GM19023 (cell line): ENCODE measurements at regions not wholly inside any gene's neighbourhood (a gene's known extent, or its start where the extent isn't known, plus 50 kb on each side); places are given as distances from the start of the nearest gene placed in this dataset.

ENCODE experiments used
- ATAC-seq: cut with Tn5 transposase; IDR thresholded peaks from one replicate; pipeline ENCODE4 v1.9.1; 2021; ENCODE audit warnings: mild to moderate bottlenecking, moderate library complexity; ENCODE audit not compliant: unreplicated experiment

- ATAC-seq = no peak
Measured at GRCh38 chr11:41955635-41956400, 496.4 kb upstream of the LRRC4C start.

DNA sequence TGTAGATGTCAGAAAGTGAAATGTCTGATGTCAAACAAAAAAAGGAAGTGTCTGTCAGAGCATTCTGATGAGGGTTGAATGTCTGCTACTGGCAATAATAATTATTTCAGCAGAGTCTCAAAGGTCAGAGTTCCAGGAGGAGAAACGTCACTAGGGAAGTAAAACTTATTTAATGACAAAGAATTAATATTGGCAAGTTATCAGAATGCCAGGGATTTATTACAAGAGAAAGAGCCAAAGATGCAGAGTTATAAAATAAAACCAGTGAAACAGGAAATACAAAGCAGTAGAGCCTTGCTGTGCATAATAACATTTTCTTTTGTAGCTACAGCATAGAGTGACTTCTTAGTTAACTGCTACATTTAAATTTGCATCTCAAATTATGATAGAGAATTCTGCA lies 504.0 kb upstream of the LRRC4C start:
- ATAC-seq = no peak

GRCh38 chr11:41970681-41971080 lies 511.2 kb upstream of the LRRC4C start:
- ATAC-seq = no peak

DNA sequence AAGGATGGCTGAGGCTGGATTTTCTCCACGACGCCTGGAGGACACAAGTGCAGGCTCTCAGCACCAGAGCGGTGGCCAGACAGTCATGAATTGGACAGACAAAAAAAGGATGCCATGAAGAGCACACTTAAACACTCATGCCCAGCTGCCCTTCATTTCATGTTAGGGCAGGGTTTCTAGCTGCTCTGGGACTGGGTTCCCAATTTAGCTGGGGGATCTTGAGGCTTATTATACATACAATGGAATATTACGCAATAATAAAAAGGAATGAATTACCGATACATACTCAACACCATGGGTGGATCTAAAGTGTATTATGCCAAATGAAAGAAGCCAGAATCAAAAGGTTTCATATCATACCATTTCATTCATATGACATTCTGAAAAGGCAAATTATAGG lies 512.1 kb upstream of the LRRC4C start:
- ATAC-seq = no peak

- no peak for ATAC-seq
Measured at GRCh38 chr11:41978945-41979344, 519.5 kb upstream of the LRRC4C start.

DNA sequence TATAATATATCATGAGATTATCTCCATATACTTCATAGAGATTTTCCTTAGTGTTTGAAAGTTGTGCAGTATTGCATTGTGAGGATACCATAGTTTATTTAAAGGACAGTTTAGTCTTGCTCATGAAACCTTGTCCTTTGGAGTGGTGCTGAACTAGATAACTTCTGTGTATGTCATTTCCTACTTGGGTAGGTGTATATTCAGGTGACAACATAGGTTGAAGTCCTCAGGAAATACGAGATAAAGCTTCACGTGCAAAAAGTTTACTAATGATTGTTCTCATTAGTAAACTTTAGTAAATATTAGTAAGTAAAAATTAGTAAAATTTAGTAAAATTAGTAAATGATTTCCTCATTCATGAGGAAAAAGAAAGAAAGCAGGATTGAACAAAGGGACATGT lies 521.3 kb upstream of the LRRC4C start:
- no peak for ATAC-seq

GRCh38 chr11:41982276-41982675 lies 522.8 kb upstream of the LRRC4C start:
- no peak for ATAC-seq

DNA sequence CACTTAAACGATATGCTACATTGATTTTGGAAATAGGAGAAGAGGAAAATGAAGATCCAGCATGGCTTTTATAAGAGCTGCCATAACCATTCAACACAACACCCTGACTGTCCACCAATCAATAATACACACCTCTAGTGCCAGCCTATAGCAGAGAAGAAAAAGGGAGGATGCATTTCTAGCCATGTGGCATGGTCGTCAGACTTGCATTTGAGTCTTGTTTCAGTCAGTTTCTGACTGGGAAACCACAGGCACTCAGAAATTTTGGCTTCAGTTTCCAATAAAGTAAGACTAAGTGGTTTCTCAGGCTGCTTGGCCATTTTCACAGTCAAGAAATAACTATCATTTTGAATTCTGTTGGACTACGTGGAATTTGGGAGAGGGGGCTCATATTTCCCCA lies 523.5 kb upstream of the LRRC4C start:
- ATAC-seq = no peak

DNA sequence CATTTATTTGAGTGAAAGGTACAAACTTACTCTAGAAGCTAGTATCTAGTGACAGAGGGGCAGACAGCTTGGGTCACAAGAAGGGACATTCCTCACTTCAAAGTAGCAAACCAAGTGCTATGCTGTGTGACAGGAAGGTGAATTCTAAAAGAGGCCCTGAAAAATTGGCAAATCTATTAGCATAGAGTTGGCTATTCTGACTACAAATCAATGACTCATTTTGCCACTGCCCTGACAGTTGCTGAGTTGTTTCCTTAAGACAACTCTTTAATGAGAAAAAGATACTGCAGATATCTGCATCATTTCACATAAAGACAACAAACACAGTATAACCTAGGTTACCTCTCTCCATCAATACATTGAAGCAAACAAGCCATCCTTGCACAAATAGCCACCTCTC lies 524.0 kb upstream of the LRRC4C start:
- no peak for ATAC-seq

DNA sequence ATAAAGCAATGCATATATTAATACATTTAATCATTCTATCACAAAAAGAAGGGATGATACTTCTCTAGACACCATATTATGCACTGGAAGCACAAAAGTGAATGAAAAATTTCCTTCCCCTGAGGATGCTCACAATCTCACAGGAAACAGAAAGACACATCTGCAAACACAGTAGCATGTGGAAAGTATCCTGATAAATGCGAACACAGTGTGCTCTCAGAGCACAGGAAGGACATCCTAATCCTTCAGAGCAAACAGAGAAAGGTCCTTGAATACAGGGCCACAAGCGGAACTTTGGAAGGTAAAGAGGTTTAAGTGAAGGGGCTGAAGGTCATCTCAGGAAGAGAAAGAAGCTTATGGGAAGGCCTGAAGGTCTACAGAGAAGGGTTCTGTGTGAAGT lies 524.6 kb upstream of the LRRC4C start:
- no peak for ATAC-seq

GRCh38 chr11:41985799-41986198 lies 526.3 kb upstream of the LRRC4C start:
- no peak for ATAC-seq

DNA sequence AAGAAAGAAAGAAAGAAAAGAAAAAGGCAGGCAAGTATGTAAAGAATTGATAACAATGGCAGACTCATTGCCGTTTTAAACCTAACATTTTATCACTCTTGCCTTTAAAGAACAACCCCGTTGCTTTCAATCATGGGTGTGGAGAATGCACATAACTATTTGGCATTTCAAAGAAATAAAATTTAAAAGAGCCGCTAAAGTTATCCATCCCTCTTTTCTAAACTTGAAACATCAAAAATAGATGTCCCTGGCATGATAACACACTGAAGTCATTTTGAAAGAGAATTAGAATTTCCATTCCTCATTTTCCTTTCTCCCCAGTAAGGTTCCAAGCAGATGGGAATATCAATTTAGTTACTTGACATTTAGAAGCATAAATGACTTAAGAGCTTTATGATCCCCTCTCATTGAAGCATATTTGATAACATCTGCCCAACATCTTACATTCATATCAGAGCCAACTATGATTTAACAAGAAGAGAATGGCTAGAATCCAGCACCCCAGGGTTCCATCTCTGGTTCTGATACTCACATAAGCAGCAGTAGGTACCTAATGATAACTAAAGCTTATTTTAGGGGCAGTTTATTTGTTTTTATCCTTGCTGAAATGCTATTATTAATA lies 529.6 kb upstream of the LRRC4C start:
- no peak for ATAC-seq

- ATAC-seq = no peak
Measured at GRCh38 chr11:41989823-41990380, 530.5 kb upstream of the LRRC4C start.

- ATAC-seq = no peak
Measured at GRCh38 chr11:41996533-41996932, 537.1 kb upstream of the LRRC4C start.

GRCh38 chr11:41997844-41998401 lies 538.5 kb upstream of the LRRC4C start:
- ATAC-seq = no peak

- ATAC-seq = no peak
Measured at GRCh38 chr11:41999066-41999465, 539.6 kb upstream of the LRRC4C start.

DNA sequence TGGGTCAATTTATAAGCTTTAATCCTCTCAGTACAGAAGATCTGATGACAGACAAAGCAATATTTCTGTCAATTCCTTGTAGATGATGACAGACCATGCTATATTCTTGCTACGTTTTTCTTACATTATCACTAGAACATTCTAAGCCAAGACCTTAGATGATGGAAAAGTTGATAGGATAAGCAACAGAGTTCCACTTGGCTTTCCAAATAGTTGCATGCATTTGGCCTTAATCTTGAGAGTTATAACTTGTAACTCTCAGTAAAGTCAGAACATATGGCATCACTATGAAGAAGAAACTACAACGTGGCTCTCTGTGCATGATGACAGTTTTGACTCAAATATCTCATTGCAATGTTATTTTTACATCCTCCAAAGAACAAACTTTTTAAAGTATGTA lies 544.3 kb upstream of the LRRC4C start:
- no peak for ATAC-seq

DNA sequence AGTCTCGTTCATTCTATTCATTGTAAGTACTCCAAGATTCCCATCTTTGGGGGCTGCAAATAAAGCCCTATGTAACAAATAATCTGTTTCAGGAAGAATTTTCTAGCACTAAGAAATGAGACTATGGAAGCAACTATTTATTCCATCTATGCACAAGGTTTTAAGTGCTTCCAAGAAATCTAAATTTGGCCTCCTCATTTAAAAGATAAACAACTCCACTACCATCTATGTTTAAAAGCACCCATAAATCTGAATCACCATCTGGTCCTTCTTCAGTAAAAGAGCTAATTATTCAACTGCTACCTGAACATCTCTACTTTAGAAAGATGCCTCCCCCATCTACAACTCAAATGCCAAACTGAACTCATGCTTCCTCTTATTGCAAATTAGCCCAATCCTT lies 547.3 kb upstream of the LRRC4C start:
- no peak for ATAC-seq

- ATAC-seq = no peak
Measured at GRCh38 chr11:42012271-42012670, 552.8 kb upstream of the LRRC4C start.

DNA sequence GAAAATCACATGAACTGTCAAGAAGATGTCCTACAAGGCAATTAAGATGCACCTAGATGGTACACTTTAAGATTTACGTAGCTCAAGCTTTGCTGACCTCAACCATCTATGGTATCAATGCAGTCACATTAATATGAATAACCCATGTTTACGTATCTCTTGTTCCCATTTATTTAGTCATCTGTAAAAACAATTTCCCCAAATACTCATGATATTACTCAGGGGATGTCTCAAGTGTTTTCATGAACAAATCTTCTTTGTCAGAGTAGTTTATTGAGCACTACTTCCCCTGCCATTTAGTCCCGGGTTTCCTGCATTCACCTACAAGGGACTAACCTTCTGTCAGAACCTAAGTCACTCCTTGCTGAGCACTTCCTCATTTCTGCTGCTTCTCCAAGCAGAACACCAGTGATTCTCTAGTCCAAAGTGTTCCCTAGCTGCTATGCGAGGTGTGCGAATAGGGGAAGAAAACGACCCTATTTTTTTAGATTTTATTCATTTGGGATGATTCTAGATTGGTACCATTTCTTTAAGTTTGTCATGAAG lies 554.3 kb upstream of the LRRC4C start:
- ATAC-seq = no peak

- ATAC-seq = no peak
Measured at GRCh38 chr11:42021911-42022310, 562.5 kb upstream of the LRRC4C start.

GRCh38 chr11:42023267-42023666 lies 563.8 kb upstream of the LRRC4C start:
- no peak for ATAC-seq
